ENCODE measurements at regions not wholly inside any gene's neighbourhood (a gene's known extent, or its start where the extent isn't known, plus 50 kb on each side); places are given as distances from the start of the nearest gene placed in this dataset.

GRCh38 chr20:21021472-21021790, 84.7 kb downstream of the LINC00237 start:
- Histone ChIP-seq H3K27me3 (ENCODE audit: control insufficient read depth in 2 of 2, insufficient read depth in 2 of 2, low read length in 2 of 2) (peaks cover 2 to 13% of the 10 kb centered on the region in 2 experiments; a peak in 4 of 5 replicates), H4K20me1 (replicated peaks; ENCODE audit: control insufficient read depth, insufficient read depth, low read length) (no peaks in the 10 kb centered on the region), H3K9me3 (replicated peaks; ENCODE audit: control insufficient read depth, insufficient read depth, low read depth, low read length) (no peaks in the 10 kb centered on the region), H3K4me3 (no peak overlapping the region), H3K79me2 (ENCODE audit: control insufficient read depth, insufficient read depth, low read length) (no peaks in the 10 kb centered on the region), H3K4me1 (replicated peaks in 1 of 2; ENCODE audit: control insufficient read depth in 2 of 2, insufficient read depth in 2 of 2, low read length in 2 of 2) (peaks cover 5 to 6% of the 10 kb centered on the region in 2 experiments; a peak in 3 of 5 replicates), H3K27ac (ENCODE audit: extremely low read depth, low read depth, low read length) (no peak overlapping the region), H3K9me1 (ENCODE audit: control insufficient read depth, insufficient read depth, low read length) (no peaks in the 10 kb centered on the region), H3K36me3 (ENCODE audit: control insufficient read depth, insufficient read depth, low read length) (no peaks in the 10 kb centered on the region), H2AFZ (ENCODE audit: low read depth, low read length) (no peak overlapping the region), H3K9ac (ENCODE audit: insufficient read depth in 1 of 2, low read depth in 2 of 2, low read length in 2 of 2) (no peak overlapping the region), H3K4me2 (ENCODE audit: insufficient read depth, low read length) (no peak overlapping the region)
- ATAC-seq (no peak), FAIRE-seq (no peak), DNase-seq (ENCODE audit: extremely low read depth in 1 of 4, low spot score in 3 of 4) (no peak)
- intact Hi-C loops (cut with micrococcal nuclease): no loop called here
- 0% methylated on average over 1 of the region's 1 CpG for WGBS (ENCODE audit: insufficient coverage, low coverage, missing lambda C conversion rate)
- BruUV-seq (replicated peaks): no TSS peak
- no peak for TF ChIP-seq SIN3A (IDR thresholded peaks at IDR 0.05; ENCODE audit: borderline replicate concordance in 2 of 2, control insufficient read depth in 1 of 2, low read depth in 2 of 2, low read length in 2 of 2)
- no peak for TF ChIP-seq NCOA6 (IDR thresholded peaks at IDR 0.05)
- TF ChIP-seq, protein P1, sequence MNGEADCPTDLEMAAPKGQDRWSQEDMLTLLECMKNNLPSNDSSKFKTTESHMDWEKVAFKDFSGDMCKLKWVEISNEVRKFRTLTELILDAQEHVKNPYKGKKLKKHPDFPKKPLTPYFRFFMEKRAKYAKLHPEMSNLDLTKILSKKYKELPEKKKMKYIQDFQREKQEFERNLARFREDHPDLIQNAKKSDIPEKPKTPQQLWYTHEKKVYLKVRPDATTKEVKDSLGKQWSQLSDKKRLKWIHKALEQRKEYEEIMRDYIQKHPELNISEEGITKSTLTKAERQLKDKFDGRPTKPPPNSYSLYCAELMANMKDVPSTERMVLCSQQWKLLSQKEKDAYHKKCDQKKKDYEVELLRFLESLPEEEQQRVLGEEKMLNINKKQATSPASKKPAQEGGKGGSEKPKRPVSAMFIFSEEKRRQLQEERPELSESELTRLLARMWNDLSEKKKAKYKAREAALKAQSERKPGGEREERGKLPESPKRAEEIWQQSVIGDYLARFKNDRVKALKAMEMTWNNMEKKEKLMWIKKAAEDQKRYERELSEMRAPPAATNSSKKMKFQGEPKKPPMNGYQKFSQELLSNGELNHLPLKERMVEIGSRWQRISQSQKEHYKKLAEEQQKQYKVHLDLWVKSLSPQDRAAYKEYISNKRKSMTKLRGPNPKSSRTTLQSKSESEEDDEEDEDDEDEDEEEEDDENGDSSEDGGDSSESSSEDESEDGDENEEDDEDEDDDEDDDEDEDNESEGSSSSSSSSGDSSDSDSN (IDR thresholded peaks at IDR 0.05; ENCODE audit: borderline replicate concordance in 1 of 2, low read depth in 2 of 2, low read length in 2 of 2): no peak
- no peak for TF ChIP-seq PHF20 (IDR thresholded peaks at IDR 0.05; ENCODE audit: partially characterized antibody)
- no peak for TF ChIP-seq ZBTB7A (IDR thresholded peaks at IDR 0.05; ENCODE audit: borderline replicate concordance, control insufficient read depth, low read depth, low read length)
- TF ChIP-seq ZBTB17 (CRISPR knock-in tag; IDR thresholded peaks at IDR 0.05): no peak
- TF ChIP-seq, protein P2, sequence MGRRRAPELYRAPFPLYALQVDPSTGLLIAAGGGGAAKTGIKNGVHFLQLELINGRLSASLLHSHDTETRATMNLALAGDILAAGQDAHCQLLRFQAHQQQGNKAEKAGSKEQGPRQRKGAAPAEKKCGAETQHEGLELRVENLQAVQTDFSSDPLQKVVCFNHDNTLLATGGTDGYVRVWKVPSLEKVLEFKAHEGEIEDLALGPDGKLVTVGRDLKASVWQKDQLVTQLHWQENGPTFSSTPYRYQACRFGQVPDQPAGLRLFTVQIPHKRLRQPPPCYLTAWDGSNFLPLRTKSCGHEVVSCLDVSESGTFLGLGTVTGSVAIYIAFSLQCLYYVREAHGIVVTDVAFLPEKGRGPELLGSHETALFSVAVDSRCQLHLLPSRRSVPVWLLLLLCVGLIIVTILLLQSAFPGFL (CRISPR knock-in tag; IDR thresholded peaks at IDR 0.05): no peak
- no peak for TF ChIP-seq ZNF584 (CRISPR knock-in tag; IDR thresholded peaks at IDR 0.05; ENCODE audit: low read depth)
- TF ChIP-seq LARP7 (IDR thresholded peaks at IDR 0.05): no peak
- POLR2A ChIA-PET: no interaction called here
- in situ Hi-C loops (cut with MboI): no loop called here
- CTCF ChIA-PET (ENCODE audit: low intra/inter-chr PET ratio): no interaction called here

All from K562 (cell line).